Kidney tubule cell (primary cell): ENCODE measurements at regions not wholly inside any gene's neighbourhood (a gene's known extent, or its start where the extent isn't known, plus 50 kb on each side); places are given as distances from the start of the nearest gene placed in this dataset.

Experiments used
- DNase-seq: peaks from one replicate; pipeline ENCODE4 v3.0.0-alpha.2; 2018; ENCODE audit warnings: low spot score

DNA sequence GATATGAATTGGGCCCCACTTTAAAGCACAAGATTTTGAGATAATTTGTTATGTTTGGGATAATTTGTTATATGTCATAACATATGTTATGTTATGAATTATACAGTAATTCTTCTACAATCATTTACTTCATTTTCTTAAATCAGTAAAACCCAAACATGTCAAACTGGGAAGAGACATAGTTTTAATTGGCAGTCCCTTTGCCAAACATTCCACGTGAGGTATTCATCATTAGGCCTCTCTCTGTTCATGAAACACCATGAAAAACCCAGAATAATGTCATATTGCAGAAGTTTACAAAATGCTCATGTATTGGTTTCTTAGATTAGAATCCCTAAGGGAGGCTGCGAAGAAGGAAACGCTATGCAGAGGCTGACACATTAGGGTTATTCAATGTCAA, 89.4 kb upstream of the PDE10A start:
- no peak for DNase-seq

- peak; percentile 15 for DNase-seq
These were observed 88.4 kb upstream of the PDE10A start for GRCh38 chr6:165751486-165751885.

GRCh38 chr6:165749163-165749562, 86.1 kb upstream of the PDE10A start:
- DNase-seq, result no peak

DNA sequence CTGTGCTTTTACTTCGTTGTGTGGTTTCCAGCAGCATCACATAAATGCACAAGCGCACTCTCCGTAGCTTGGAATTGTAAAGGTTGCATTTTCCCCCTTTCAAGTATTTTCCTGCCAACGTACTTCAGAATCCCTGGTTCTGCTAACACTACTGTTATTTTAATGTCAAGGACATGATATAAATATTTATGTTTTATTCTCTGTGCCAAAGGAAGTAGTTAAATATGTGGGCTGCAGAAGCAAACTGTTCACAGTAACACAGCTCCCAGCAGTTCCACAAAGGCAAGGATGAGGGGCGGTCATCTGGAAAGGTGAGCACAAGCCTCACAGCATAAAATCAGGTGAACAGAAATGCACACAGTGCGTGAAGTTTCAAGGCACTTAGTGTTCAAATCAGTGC, 85.3 kb upstream of the PDE10A start:
- no peak for DNase-seq

- DNase-seq, result no peak
These were observed 84.9 kb upstream of the PDE10A start for GRCh38 chr6:165747963-165748362.

DNA sequence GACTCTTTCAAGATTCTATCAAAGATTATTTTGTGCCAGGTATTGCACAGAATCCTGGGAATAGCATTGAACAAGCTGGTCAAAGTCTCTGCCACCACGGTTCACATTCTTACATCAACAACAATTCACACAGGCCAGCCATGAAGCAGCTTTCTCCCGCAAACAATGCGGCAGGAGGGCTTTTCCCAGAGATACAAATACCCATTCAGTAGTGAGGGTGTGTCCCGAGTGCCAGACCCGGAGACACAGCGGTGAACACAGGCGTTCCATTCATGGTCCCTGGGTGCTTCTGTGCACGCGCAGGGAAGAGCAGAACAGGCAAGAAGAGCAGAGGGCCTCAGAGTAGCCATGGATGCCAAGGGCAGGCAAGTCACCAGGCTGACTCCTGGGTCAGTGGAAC, 83.3 kb upstream of the PDE10A start:
- DNase-seq, result no peak

DNA sequence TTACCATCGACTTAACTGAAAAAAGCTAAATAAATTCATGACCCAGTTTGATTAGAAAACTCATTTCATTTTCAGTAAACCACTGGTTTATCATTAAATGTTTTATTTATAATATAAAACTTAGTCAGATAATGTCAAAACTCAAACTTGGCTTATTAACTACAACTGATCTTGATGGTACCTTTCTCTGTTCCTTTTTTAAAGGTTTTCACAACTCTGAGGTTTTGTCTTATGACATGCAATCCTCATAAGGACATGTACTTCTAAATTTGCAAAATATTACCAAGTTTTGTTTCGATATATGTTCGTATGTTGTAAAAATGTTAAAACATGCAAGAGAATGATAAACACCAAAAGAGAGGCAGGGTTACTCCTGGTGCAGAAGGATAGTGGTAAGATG, 82.5 kb upstream of the PDE10A start:
- DNase-seq, result no peak

GRCh38 chr6:165744555-165745228, 81.7 kb upstream of the PDE10A start:
- no peak for DNase-seq

- no peak for DNase-seq
These were observed 80.4 kb upstream of the PDE10A start for GRCh38 chr6:165743366-165743898.

DNA sequence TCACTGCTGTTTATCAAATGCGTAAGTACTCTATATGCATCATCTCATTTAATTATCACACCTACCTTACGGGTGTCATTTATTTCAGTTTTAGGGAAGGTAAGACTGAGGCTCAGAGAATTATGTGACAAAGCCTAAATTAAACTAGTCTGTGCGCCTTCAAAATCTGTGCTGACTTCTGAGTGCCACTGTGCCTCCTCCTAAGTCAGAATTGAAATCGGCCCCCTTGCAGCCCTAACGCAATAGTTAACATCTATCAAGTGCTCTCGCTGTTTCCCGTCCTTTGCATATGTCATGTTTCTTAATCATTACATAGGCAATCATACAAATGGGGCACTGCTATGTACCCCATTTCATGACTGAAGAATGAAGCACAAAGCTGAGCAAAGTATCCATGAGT, 79.0 kb upstream of the PDE10A start:
- DNase-seq, result no peak

- DNase-seq, result no peak
These were observed 74.4 kb upstream of the PDE10A start for GRCh38 chr6:165737396-165737795.

- DNase-seq, result no peak
These were observed 72.0 kb upstream of the PDE10A start for GRCh38 chr6:165735065-165735464.

DNA sequence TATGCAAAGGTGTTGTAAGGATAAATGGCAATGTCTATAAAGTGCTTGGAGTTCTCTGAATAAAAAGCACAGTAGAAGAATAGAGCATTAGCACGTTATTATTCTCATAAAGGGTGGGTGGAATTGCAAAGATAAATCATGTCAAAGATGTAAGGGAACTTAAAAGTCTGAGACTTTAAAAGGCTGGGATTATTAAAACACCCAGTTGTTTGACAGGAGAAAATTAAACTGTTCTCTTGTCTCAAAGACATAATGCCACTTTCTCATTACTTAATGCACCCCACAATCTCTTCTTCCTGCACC, 70.4 kb upstream of the PDE10A start:
- DNase-seq, result no peak

DNA sequence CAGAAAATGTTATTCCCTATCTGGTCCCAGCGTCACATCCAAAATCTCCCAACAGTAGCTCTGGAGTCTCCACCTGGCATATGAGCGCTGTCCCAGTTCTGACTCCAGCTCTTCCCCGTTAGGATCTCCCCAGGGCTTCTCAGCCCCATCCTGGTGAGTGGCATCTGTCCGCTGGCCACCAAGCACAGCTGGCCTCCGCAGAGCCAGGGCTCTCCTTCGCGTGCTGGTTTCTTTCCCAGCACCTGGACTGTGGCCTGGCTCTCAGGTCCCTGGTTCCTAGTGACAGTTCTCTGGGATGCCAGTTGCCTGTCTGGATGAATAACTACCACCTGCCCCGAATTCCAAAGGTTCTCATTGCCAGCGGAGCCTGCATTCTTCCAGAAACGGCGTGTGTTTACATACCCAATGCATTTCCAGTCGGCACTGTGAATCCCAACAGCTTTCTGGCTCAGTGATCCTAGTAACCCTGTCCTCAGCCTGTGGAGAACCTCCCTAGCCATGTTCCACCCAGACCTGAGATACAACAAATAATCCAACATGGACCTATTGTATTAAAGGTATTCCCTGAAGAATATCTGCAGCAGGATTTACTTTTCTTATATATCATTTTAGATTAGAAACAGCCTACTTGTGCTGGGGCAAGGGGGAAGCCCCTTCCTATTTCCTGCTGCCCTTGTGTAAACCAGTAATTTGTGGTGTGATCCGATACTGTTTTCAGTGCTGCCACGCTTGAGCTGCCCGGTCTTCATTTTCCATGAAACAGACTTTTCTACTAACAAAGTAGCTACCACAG, 69.9 kb upstream of the PDE10A start:
- peak; percentile 19 for DNase-seq

DNA sequence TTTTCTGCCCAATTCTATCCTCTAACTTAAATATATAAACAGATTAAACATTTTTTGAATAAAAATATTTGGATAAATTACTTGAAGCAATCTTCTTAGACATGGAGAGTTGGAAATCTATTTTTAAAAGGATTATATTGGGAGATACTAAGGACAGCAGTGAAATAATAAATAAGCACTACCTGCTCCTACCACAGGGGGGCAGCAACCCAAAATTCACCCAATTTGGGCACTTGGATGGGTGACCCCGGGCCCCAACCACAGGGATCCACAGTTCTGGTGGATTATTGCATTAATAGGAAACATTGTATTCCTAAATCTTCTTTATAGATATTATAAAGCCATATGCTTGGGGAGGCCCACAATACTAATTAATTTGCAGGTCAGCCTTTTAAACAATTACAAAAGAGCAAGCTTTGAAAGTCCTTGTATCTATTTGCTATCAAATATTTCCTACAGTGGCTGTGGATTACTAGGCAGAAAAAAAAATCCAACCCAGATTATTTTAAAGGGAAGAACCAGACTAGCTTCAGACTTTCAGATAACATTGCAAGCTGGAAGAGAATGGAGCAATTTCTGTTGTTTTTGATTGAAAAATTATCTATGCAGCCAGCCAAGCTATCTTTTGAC, 66.4 kb upstream of the PDE10A start:
- peak; percentile 41 for DNase-seq

DNA sequence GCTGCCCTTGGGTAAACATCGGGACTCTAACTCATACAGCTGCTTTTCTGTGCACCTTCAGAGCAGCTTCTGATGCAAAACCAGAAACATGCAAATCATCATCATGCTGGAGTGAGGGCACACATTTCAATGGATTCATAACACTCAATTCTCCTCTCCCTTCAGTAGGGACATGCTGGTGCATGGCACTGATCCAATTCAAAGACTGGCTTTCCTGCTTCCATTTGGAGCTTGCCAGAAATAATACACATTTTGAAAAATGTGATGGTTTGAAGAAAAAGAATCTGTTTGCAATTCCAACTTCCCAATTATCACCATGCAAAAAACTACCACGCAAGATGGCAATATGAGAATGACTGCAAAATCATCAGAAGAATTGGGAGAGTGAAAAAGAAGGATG, 65.2 kb upstream of the PDE10A start:
- DNase-seq, result no peak

GRCh38 chr6:165726965-165727381, 63.9 kb upstream of the PDE10A start:
- peak; percentile 6 for DNase-seq

GRCh38 chr6:165726290-165726875, 63.3 kb upstream of the PDE10A start:
- DNase-seq, result no peak

- no peak for DNase-seq
These were observed 62.2 kb upstream of the PDE10A start for GRCh38 chr6:165725201-165725600.

- DNase-seq, result no peak
These were observed 60.3 kb upstream of the PDE10A start for GRCh38 chr6:165723326-165723725.

- no peak for DNase-seq
These were observed 59.0 kb upstream of the PDE10A start for GRCh38 chr6:165722022-165722421.

GRCh38 chr6:165721356-165721755, 58.3 kb upstream of the PDE10A start:
- DNase-seq, result no peak

DNA sequence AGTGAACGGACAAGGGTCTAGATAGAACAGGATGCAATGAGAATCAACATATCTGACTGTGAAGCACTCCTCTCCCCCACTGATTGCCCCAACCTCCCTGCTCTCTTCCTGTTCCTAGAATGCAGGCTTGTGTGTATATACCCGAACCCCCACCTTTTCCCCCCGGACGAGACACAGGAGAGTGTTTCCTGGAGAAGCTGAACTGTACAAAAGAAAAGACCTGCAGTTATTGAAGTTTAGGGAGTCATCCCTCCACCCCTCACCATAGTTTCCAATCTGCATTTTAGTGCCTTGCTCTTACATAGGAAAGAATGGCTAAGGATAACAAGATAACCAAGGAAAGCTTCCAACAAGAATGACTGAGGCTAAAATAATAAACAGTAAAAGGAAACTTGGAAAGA, 55.5 kb upstream of the PDE10A start:
- DNase-seq, result no peak
